ENCODE measurements at regions not wholly inside any gene's neighbourhood (a gene's known extent, or its start where the extent isn't known, plus 50 kb on each side); places are given as distances from the start of the nearest gene placed in this dataset.

DNA sequence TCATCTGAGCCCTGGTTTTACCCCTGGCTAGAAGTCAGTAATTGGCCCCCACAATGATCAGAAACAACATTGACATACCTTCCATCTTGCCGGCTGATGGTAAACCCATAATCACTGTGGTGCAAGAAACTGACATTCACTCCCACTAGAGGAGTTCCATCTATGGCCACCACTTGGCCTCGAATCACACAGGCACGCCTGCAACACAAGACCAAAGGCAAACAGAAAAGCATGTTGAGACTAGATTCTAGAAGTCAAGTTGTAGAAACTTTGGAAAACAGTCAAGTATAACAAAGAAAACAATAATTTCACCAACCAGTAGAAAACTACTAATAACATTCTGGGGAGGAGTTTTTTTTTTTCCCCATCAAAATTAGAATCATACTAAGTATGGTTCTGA is 183.4 kb downstream of the SH2D1A start:
- no peak for DNase-seq

GRCh38 chrX:124530803-124531202 is 184.4 kb downstream of the SH2D1A start:
- no peak for DNase-seq

- DNase-seq: no peak
These were observed 188.2 kb downstream of the SH2D1A start for GRCh38 chrX:124534536-124534935.

- no peak for DNase-seq
These were observed 194.1 kb downstream of the SH2D1A start for GRCh38 chrX:124540474-124540873.

DNA sequence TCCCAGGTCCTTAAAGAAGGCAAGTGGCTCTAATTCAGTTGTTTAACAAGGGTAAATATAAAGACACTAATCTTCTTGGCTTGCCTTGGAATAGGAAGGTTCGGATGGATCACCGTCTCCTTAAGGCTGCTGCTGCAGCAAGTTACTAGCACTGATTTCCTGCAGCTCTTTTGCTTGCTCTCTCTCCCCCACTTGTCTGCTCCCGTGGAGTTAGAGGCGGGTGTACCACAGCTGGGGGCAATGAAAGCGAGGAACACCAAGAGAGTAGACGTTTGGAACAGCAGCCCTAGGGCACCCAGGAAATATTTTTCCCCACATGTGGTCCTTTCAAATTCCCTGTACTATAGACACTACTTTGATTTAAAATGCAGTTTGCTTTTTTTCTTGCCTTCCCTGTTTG is 202.2 kb downstream of the SH2D1A start:
- DNase-seq: no peak

DNA sequence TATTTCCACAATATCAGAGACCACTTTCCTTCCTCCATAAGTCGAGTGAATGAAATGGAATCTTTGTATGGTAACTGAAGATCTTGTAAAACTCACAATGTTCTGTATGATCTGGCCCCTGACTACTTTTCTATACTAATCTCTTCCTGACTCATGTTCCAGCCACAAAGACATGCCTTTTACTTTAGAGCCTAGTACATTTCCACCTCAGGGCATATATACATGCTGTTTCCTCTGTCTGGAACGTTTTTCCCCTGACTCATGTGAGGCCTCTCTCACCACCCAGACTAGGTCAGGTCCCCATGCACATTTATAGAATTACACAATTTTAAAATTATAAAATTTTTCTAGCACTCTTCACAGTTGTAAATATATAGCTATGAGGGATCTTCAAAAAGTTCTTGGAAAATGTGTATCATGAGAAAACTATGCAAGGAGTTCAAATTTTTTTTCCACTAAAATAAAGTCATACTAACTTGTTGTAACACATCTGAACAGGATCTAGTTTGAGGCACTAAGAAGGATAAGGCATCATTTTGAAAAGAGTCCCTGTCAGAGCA is 208.8 kb downstream of the SH2D1A start:
- no peak for DNase-seq

GRCh38 chrX:124557976-124558375 is 211.6 kb downstream of the SH2D1A start:
- DNase-seq: no peak

GRCh38 chrX:124573468-124573867 is 227.1 kb downstream of the SH2D1A start:
- DNase-seq: peak in 1 of 4 experiments; percentile 0

- DNase-seq: no peak
These were observed 246.4 kb downstream of the SH2D1A start for GRCh38 chrX:124592744-124593143.

DNA sequence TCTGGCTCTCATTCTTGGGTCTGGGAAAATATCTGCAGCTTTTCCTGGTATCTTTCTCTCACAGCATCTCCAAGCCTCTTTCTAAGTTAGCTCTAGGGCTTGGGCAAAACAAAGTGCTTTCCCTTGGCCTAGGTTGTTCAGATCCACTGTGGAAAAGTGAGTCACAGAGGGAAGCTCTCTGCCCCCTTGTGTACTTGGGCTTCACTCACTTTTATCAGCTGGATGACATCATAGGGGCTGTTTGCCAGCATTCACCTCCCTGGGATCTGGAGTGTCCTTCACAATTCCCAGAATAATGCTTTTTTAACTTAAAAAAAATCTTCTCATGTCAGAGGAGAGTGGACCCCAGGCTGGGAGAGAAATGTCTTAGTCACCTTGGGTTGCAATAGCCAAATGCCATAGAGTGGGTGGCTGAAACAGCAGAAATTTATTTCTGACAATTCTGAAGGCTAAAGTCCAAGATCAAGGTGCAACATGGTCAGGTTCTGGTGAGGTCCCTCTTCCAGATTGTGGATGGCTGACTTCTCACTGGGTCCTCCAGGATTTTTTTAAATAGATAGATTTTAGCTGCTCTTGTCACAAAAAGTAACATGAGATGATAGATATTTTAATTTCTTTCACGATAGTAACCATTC is 247.8 kb downstream of the SH2D1A start:
- no peak for DNase-seq

- no peak for DNase-seq
These were observed 259.1 kb downstream of the SH2D1A start for GRCh38 chrX:124605511-124605910.

DNA sequence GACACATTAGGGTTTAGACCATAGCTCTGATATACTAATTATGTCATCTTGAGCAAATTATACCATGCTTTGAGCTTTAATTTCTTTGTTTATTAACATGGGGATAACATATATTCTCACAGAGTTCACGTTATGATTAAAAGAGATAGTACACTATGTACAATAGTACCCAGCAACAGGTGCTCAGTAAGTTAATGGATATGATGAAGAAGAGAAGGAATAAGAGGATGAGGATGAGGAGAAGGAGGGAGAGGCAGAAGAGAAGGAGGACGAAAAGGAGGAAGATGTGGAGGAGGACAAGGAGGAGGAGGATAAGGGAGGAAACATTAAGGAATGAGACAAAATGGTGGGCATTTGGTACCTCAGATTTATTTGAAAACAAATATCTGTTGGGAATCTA is 260.4 kb downstream of the SH2D1A start:
- DNase-seq: no peak

DNA sequence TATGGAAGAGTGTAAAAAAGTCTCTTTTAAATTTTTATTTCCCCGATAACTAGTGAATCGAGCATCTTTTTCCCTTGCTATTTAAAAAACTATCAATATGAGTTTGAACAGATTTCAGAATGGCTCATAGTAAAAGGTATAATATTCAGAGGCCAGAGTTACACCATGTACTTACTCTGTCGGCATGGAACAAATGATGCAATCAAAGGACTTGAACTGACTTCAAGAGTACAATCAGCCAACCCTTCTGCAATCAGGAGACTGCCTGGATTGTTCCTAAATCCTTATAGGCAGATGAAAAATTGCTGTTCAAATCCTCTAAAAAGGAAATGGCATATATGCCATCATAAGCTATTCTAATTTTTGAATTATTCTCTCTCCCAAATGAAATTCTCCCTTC is 273.3 kb downstream of the SH2D1A start:
- no peak for DNase-seq

GRCh38 chrX:124634363-124634762 is 288.0 kb downstream of the SH2D1A start:
- DNase-seq: no peak

- peak in 3 of 4 experiments; percentile 0 to 4 (median 0) for DNase-seq
These were observed 295.6 kb downstream of the SH2D1A start for GRCh38 chrX:124641737-124642491.

GRCh38 chrX:124646403-124646802 is 300.0 kb downstream of the SH2D1A start:
- DNase-seq: no peak

- no peak for DNase-seq
These were observed 304.7 kb downstream of the SH2D1A start for GRCh38 chrX:124651031-124651430.

- DNase-seq: no peak
These were observed 319.4 kb downstream of the SH2D1A start for GRCh38 chrX:124665621-124666400.

- DNase-seq: no peak
These were observed 332.8 kb downstream of the SH2D1A start for GRCh38 chrX:124679199-124679598.

DNA sequence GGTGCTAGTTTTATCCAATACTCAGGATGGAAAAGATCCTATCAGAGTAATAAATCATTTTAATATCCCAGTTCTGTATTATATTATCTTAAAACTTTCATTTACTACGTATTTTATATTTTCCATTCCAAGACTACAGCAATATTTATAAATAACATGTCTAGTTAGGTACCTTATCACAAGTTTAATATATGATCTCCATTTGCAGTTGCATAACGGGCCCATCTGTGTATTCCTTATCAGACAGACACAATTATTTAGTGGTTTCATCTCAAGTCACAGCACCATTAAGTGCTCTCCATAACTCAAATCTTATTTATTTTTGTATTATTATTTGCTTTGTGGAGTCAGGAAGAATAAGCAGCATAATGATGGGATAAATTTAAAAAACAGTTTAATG is 333.9 kb downstream of the SH2D1A start:
- no peak for DNase-seq

GRCh38 chrX:124690495-124690894 is 344.1 kb downstream of the SH2D1A start:
- no peak for DNase-seq

- DNase-seq: no peak
These were observed 353.5 kb downstream of the SH2D1A start for GRCh38 chrX:124699876-124700275.

- no peak for DNase-seq
These were observed 371.2 kb downstream of the SH2D1A start for GRCh38 chrX:124717537-124717936.

All from suppressor macrophage (primary cell).